H1 (cell line): ENCODE measurements at regions not wholly inside any gene's neighbourhood (a gene's known extent, or its start where the extent isn't known, plus 50 kb on each side); places are given as distances from the start of the nearest gene placed in this dataset.
A peak's percentile ranks its signal among the peaks of the same experiment; 100 is the strongest.

Source experiments
- BCL11A ChIP-seq, 2 experiments: IDR thresholded peaks; one replicate each; pipeline ENCODE4 v1.6.1; 2011; ENCODE audit warnings: low read depth in 2 of 2, low read length in 2 of 2, mild to moderate bottlenecking in 2 of 2
- JUN ChIP-seq: IDR thresholded peaks from 2 replicates; pipeline ENCODE4 v1.6.1; 2011; ENCODE audit warnings: low read depth, mild to moderate bottlenecking, improper control_type of control experiment, low read length
- JUND ChIP-seq: IDR thresholded peaks from 2 replicates; pipeline ENCODE4 v1.6.1; 2011; ENCODE audit warnings: mild to moderate bottlenecking, improper control_type of control experiment, low read length
- POLR2AphosphoS5 ChIP-seq: IDR thresholded peaks from 2 replicates; pipeline ENCODE4 v1.6.1; 2011; ENCODE audit warnings: low read depth, low read length
- SP1 ChIP-seq: IDR thresholded peaks from 2 replicates; pipeline ENCODE4 v1.6.1; 2011; ENCODE audit warnings: low read depth, low read length
- TAF1 ChIP-seq: IDR thresholded peaks from 2 replicates; pipeline ENCODE4 v1.6.1; 2011; ENCODE audit warnings: mild to moderate bottlenecking, low read depth, low read length
- TF ChIP-seq, protein P1 (sequence below), 3 experiments: IDR thresholded peaks; 1 replicate in 2 of 3; 2 replicates in 1 of 3; pipeline versions ENCODE4 v1.5.1 to v1.6.1; 2011; ENCODE audit warnings: low read length in 3 of 3, mild to moderate bottlenecking in 3 of 3, inconsistent platforms in 2 of 3, low read depth in 1 of 3, moderate library complexity in 1 of 3; ENCODE audit not compliant: insufficient read depth in 1 of 3; ENCODE audit errors: control extremely low read depth in 1 of 3
- TF ChIP-seq, protein P2 (sequence below): IDR thresholded peaks from 2 replicates; pipeline ENCODE4 v1.6.1; 2012; ENCODE audit warnings: low read length, inconsistent platforms

DNA sequence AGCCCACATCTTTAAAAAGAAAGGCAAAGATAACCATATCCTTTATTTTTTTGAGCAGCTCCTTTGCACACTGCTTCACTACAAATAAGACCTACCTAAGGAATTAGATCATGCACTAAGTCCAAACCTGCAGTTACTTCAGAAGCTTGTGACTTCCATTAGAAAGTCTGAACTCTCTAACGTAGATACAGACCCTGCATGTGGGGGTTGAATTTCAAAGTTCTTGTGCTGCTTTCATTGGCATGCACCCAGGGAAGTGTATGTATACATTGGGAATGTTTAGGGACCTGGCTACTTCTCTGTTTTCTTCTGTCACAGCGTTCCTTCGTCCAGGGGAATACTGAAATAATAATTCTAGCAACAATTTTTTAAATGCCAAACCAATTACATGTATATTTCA lies 185.2 kb upstream of the IL12A start:
- TF ChIP-seq JUND (no peak), JUN (no peak), SP1 (no peak), POLR2AphosphoS5 (peak; percentile 59), BCL11A (IDR thresholded peaks at IDR 0.05; ENCODE audit: low read depth in 2 of 2, low read length in 2 of 2) (no peak), TAF1 (no peak)
- TF ChIP-seq, protein P1, sequence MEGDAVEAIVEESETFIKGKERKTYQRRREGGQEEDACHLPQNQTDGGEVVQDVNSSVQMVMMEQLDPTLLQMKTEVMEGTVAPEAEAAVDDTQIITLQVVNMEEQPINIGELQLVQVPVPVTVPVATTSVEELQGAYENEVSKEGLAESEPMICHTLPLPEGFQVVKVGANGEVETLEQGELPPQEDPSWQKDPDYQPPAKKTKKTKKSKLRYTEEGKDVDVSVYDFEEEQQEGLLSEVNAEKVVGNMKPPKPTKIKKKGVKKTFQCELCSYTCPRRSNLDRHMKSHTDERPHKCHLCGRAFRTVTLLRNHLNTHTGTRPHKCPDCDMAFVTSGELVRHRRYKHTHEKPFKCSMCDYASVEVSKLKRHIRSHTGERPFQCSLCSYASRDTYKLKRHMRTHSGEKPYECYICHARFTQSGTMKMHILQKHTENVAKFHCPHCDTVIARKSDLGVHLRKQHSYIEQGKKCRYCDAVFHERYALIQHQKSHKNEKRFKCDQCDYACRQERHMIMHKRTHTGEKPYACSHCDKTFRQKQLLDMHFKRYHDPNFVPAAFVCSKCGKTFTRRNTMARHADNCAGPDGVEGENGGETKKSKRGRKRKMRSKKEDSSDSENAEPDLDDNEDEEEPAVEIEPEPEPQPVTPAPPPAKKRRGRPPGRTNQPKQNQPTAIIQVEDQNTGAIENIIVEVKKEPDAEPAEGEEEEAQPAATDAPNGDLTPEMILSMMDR (IDR thresholded peaks at IDR 0.05; ENCODE audit: control extremely low read depth in 1 of 3, insufficient read depth in 1 of 3, low read depth in 1 of 3, low read length in 3 of 3) = no peak
- TF ChIP-seq, protein P2, sequence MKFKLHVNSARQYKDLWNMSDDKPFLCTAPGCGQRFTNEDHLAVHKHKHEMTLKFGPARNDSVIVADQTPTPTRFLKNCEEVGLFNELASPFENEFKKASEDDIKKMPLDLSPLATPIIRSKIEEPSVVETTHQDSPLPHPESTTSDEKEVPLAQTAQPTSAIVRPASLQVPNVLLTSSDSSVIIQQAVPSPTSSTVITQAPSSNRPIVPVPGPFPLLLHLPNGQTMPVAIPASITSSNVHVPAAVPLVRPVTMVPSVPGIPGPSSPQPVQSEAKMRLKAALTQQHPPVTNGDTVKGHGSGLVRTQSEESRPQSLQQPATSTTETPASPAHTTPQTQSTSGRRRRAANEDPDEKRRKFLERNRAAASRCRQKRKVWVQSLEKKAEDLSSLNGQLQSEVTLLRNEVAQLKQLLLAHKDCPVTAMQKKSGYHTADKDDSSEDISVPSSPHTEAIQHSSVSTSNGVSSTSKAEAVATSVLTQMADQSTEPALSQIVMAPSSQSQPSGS = no peak
